ENCODE measurements at regions not wholly inside any gene's neighbourhood (a gene's known extent, or its start where the extent isn't known, plus 50 kb on each side); places are given as distances from the start of the nearest gene placed in this dataset.

DNA sequence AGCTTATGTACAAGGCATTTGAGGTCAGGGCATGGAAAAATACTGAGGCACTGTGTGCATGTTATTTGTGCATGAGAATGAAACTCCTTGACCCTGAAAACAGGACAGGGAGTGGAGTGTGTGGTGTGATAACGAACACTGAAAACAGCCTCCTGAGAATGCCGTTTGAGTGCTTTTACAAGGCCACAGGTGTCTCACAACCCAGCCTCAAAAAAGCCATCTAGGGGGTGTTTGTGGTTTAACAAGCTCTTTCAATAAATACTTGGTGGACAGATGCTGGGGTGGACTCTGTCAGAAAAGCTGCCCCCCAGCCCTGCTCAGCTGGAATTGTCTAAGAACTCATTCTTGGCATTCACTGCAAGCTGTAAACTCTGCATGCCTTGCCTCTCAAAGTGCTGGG lies 94.0 kb upstream of the SLC25A48 start:
- Histone ChIP-seq H3K27me3 (ENCODE audit: control insufficient read depth, insufficient read depth, low read length) (no peaks in the 10 kb centered on the region), H3K27ac (ENCODE audit: low read depth in 2 of 2, low read length in 2 of 2) (no peak overlapping the region), H3K4me1 (ENCODE audit: control insufficient read depth in 2 of 3, insufficient read depth in 2 of 3, low read depth in 1 of 3, low read length in 3 of 3) (no peaks in the 10 kb centered on the region), H3K36me3 (ENCODE audit: control insufficient read depth in 2 of 3, insufficient read depth in 3 of 3, low read length in 3 of 3) (no peaks in the 10 kb centered on the region), H3K9me3 (ENCODE audit: control insufficient read depth in 2 of 3, insufficient read depth in 1 of 3, low read length in 3 of 3) (no peaks in the 10 kb centered on the region), H3K9ac (ENCODE audit: low read length in 3 of 3) (no peak overlapping the region), H3K4me3 (ENCODE audit: low read length in 3 of 3) (no peak overlapping the region)
- no peak for FAIRE-seq
- intact Hi-C loops (cut with DNase I) = no loop called here
- TF ChIP-seq, protein P1, sequence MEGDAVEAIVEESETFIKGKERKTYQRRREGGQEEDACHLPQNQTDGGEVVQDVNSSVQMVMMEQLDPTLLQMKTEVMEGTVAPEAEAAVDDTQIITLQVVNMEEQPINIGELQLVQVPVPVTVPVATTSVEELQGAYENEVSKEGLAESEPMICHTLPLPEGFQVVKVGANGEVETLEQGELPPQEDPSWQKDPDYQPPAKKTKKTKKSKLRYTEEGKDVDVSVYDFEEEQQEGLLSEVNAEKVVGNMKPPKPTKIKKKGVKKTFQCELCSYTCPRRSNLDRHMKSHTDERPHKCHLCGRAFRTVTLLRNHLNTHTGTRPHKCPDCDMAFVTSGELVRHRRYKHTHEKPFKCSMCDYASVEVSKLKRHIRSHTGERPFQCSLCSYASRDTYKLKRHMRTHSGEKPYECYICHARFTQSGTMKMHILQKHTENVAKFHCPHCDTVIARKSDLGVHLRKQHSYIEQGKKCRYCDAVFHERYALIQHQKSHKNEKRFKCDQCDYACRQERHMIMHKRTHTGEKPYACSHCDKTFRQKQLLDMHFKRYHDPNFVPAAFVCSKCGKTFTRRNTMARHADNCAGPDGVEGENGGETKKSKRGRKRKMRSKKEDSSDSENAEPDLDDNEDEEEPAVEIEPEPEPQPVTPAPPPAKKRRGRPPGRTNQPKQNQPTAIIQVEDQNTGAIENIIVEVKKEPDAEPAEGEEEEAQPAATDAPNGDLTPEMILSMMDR (IDR thresholded peaks at IDR 0.05; ENCODE audit: borderline replicate concordance, extremely low read depth, insufficient read depth) = no peak
- no peak for DNase-seq

DNA sequence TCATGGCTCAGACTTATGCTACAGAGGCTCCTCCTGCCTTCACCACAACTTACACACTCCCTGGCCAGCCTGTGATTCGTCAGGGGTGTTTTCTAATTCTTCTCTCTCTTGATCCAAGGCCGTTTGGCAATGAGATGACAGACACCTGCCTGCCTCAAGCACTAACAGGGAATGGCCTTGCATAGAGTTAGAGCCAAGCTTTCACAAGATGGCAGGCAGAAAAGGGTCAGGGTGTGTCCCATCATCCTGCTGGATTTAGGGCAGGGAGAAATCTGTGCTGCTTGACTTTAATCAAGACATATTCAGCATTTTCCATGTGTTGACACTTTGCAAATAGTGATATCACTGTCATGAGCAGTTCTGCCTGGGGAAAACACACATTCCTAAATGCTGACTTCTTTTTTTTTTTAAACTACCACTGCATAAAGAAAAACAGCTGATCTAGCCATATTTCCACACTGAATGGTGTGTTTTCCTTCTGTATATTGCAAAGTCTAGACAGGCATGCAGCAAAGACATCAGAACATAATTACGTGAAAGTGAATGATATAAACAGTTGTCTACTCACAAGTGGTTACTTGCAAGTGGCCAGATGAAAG lies 95.0 kb upstream of the SLC25A48 start:
- TF ChIP-seq, protein P1 (IDR thresholded peaks at IDR 0.05; ENCODE audit: borderline replicate concordance, extremely low read depth, insufficient read depth) = no peak
- intact Hi-C loops (cut with DNase I) = no loop called here

DNA sequence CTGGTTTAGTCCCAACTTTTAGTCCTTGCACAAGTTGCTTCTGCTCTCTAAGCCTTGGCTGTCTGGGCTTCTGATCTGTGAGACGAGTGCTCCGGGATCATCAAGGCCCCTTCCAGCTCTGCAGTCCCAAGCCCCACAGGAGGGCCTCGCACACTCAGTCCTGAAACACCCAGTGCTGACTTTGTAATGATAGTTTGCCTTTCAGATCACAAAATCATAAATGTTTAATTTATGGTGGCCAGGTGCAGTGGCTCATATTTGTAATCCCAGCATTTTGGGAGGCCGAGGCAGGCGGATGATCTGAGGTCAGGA lies 95.9 kb upstream of the SLC25A48 start:
- FAIRE-seq = no peak
- no peak for DNase-seq
- no peaks in the 10 kb centered on the region for H3K27me3 ChIP-seq (ENCODE audit: control insufficient read depth, insufficient read depth, low read length)
- no peak overlapping the region for H3K27ac ChIP-seq (ENCODE audit: low read depth in 2 of 2, low read length in 2 of 2)
- intact Hi-C loops (cut with DNase I) = no loop called here
- no peak overlapping the region for H3K4me3 ChIP-seq (ENCODE audit: low read length in 3 of 3)
- no peaks in the 10 kb centered on the region for H3K4me1 ChIP-seq (ENCODE audit: control insufficient read depth in 2 of 3, insufficient read depth in 2 of 3, low read depth in 1 of 3, low read length in 3 of 3)
- H3K36me3 ChIP-seq (ENCODE audit: control insufficient read depth in 2 of 3, insufficient read depth in 3 of 3, low read length in 3 of 3) = no peaks in the 10 kb centered on the region
- TF ChIP-seq, protein P1 (IDR thresholded peaks at IDR 0.05; ENCODE audit: borderline replicate concordance, extremely low read depth, insufficient read depth) = no peak
- H3K9me3 ChIP-seq (ENCODE audit: control insufficient read depth in 2 of 3, insufficient read depth in 1 of 3, low read length in 3 of 3) = no peaks in the 10 kb centered on the region
- no peak overlapping the region for H3K9ac ChIP-seq (ENCODE audit: low read length in 3 of 3)

More for the DNA sequence above, 95.0 kb upstream of the SLC25A48 start:
- Histone ChIP-seq H3K4me1 (ENCODE audit: control insufficient read depth in 2 of 3, insufficient read depth in 2 of 3, low read depth in 1 of 3, low read length in 3 of 3) (no peaks in the 10 kb centered on the region), H3K27ac (ENCODE audit: low read depth in 2 of 2, low read length in 2 of 2) (no peak overlapping the region), H3K36me3 (ENCODE audit: control insufficient read depth in 2 of 3, insufficient read depth in 3 of 3, low read length in 3 of 3) (no peaks in the 10 kb centered on the region), H3K27me3 (ENCODE audit: control insufficient read depth, insufficient read depth, low read length) (no peaks in the 10 kb centered on the region), H3K4me3 (ENCODE audit: low read length in 3 of 3) (no peak overlapping the region), H3K9ac (ENCODE audit: low read length in 3 of 3) (no peak overlapping the region), H3K9me3 (ENCODE audit: control insufficient read depth in 2 of 3, insufficient read depth in 1 of 3, low read length in 3 of 3) (no peaks in the 10 kb centered on the region)
- FAIRE-seq (no peak), DNase-seq (peak in 1 of 5 donors; percentile 23)

Data from kidney (tissue), 13 donors.